SH-SY5Y (cell line): ENCODE measurements at regions not wholly inside any gene's neighbourhood (a gene's known extent, or its start where the extent isn't known, plus 50 kb on each side); places are given as distances from the start of the nearest gene placed in this dataset.

ENCODE experiments used
- GATA2 ChIP-seq: IDR thresholded peaks from 2 replicates; pipeline ENCODE4 v1.6.1; 2011; ENCODE audit warnings: mild to moderate bottlenecking, low read depth, low read length
- GATA3 ChIP-seq: IDR thresholded peaks from 2 replicates; pipeline ENCODE4 v1.6.1; 2011; ENCODE audit warnings: low read depth, mild to moderate bottlenecking, low read length, moderate library complexity

DNA sequence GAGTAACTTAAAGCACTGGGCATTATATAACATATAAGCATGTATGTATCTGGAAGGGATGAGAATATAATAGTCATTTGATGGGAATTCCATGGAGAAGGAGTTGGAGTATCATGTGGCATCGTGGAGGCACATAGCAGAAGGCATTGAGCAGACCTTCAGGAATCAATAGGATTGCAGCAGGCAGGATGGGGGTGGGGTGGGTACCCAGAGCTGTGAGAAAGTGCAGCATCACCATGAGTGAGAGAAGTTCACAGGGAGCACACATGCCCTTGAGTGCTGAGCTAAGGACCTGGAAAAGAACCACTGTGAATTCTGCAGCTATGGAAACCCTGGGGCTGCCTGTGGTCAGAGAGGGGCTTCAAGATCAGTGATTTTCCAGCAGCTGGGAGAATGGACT lies 57.3 kb downstream of the MED10 start:
- no peak for TF ChIP-seq GATA2
- no peak for TF ChIP-seq GATA3

- TF ChIP-seq GATA3 (no peak), GATA2 (no peak)
Observed at GRCh38 chr5:6319116-6319515, 59.2 kb downstream of the MED10 start.

DNA sequence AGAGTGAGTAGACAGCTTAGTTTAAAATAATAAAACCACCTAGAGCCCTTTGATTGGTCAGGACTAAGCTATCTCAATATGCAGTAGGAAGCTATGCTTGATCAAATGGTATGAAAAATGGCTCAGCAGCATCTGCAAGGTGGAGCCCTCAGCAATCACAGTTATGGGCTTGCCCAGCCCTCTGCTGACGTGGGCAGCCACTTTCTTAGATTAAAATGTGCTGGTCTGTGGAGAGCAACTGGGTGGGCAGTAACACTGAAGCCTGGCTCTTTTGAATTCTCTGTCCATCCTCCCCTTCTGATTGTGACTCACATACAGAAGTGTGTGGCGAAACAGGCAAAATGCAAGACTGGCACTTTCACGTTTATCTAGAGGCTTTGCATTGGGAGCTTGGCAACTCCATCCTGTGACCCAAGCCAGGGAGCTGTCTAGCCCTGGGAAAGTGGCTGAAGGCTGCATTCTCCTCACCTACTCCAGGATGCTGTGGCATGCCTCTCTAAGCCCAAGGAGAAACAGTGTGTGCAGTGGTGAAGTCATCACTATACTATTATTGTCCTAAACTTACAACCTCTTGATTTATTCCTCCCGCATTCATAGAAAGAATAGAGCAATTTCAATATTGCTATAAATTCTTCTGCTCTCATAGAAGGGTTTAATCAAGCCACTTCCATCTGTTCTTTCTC lies 61.1 kb downstream of the MED10 start:
- no peak for TF ChIP-seq GATA3
- TF ChIP-seq GATA2 = no peak

DNA sequence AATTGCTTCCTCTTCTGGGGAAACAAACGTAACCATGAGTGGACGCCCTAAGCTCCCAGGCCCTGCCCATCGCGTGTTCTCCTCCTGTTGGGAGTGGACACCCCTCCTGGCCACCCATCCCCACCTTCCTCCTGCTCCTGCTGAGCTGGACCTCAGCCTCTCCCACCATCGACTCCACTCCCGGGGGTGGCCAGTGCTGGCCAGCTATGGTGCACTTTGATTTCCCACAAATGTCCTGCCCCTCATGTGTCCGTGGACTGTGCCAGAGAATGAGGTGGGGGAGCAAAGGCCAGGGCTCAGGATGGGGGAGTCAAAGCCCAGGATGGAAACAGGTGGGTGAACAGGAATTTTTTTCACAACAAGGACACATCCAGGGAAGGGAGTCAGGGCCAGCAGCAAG lies 62.8 kb downstream of the MED10 start:
- no peak for TF ChIP-seq GATA3
- no peak for TF ChIP-seq GATA2

DNA sequence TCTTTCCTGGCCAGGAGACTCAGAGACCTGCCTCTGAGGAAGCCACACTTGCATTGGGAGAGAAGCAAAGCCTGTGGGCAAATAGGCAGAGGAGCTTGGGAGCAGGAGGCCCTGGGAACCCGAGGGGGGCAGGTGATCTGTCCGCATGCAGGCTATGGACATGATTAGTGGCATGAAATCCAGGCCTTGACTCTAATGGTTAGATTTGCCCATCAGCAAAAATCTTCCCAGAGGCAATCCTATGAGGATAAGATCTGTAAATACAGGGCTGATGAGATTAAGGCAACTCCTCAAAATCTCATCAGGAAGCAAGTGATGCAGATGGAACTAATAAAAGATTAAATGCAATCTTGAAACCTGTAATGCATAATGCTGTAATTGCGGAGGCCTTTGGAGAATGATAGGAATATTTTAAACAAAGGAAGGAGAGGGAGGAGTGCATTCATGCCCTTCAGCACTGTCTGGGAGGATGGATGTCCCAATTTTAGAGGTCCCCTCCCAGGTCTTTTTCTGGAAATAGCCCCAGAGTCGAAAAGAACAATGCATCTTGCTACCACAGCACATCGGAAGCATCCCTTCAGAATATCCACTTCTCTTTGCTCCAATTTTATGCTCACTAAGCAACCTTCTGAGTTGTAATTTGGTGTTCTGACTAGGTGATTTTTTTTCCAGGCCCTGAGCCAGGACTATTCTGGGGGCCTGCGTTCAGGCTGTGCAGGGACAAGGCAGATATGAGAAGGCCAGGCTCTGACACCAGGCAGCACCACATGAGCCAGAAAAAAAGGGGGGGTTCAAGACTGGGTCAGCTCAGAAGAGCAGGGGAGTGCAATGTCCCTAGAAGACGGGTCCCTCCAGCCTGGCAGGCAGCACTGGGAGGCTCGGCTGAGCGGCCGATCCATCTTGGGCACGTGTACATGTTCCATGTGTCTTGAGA lies 66.5 kb downstream of the MED10 start:
- TF ChIP-seq GATA3 = peak; percentile 93
- TF ChIP-seq GATA2 = peak; percentile 92

GRCh38 chr5:6309949-6310348 lies 68.4 kb downstream of the MED10 start:
- TF ChIP-seq GATA3 (no peak), GATA2 (no peak)

DNA sequence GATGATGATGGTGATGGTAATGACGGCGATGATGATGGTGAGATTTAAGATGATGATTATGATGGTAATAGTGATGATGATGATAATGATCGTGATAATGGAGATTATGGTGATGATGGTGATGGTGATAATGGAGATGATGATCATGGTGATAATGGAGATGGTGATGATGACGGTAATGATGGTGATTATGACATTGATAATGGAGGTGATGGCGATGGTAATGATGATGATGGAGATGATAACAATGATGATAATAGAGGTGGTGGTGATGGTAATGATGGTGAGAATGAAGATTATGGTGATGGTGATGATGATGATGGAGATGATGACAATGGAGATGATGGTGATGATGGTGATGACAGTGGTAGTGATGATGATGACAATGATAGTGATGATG lies 69.7 kb downstream of the MED10 start:
- no peak for TF ChIP-seq GATA3
- no peak for TF ChIP-seq GATA2

DNA sequence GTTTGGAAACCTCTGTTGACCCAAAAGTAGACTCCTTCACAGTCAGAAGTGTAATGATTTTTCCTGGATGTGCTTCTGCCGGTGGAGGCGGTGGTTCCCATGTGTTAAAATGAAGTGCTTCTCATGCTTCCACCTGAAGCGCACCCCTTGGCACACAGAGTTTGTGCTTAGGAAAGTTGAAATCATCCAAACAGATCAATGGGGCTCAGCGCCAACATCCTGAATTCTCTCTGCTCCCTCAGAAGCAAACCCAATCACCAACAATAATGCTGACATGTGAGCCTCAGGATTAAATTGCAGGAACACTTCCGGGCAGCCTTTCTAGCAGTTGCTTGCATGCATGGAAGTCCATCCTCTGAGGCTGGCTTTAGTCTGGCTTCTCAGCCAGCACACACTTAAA lies 71.0 kb downstream of the MED10 start:
- TF ChIP-seq GATA3 = no peak
- TF ChIP-seq GATA2 = no peak

DNA sequence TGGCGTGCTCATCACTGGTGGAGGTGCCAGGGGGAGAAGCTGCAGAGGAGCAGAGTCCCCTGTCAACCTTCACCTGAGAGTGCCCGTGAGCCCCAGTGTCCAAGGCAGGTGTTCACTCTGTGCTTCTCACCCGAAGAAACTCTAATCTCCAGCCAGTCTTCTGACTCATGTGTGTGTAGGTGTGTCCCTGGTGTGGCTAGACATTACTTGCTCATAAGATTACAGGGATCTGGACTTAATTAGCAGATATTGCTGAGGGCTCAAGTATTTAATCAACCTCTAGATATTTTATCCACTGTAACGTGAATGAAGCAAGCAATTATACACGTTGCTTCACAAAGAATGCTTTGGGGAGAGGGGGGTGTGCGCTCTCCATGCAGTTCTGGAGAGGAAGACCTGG lies 72.5 kb downstream of the MED10 start:
- no peak for TF ChIP-seq GATA3
- TF ChIP-seq GATA2 = no peak

DNA sequence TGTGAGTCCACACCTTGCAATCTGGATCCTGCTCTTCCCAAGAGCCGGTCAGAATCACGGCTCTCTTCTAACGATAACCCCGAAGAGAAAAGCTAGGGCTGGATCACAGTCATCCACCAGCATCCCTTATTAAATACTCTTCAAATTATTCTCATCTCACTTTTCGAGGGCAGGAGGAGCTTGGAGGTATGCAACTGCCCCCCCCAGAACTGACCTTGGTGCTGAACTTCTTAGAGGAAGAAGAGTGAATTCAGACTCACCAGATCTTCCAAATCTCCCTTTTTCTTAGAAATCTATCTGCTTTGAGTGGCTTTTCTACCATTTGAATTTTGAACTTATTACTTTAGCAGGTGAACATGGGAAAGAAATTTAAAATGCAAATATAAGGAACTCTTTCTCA lies 75.7 kb downstream of the MED10 start:
- no peak for TF ChIP-seq GATA2

DNA sequence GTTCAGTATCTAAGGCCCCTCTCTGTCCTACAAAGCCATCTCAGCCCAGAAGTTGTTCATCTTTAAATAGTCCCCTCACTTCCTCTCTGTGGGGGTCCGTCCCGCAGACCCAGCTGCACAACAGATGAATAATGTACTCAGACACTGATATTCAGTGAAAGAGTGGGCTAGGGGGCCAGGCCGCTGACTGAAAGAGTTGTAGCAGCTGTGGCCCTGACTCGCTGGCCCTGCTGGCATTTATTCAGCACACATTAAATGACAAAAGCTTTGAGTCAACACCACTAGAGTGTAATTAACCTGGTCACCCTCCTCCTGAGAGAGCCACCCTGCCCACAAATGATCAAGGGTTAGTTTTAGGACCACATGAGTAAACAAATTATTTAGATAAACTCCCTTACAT lies 76.3 kb downstream of the MED10 start:
- TF ChIP-seq GATA3 = no peak
- TF ChIP-seq GATA2 = no peak

GRCh38 chr5:6296524-6296923 lies 81.8 kb downstream of the MED10 start:
- TF ChIP-seq GATA3 (no peak), GATA2 (no peak)

DNA sequence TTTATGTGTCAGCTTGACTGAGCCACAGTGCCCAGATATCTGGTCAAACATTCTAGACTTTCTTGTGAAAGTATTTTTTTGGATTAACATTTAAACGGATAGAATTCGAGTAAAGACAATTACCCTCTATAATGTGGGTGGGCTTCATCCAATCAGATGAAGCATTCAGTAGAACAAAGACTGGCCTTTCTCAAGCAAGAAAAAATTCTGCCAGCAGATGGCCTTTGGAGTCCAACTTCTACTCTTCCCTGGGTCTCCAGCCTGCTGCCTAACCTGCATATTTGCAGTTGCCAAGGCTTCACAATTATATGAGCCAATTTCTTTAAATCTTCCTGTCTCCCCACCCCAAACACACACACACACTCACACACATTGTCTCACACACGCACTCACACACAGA lies 86.4 kb downstream of the MED10 start:
- TF ChIP-seq GATA3 = no peak
- no peak for TF ChIP-seq GATA2

- TF ChIP-seq GATA2 = no peak
- no peak for TF ChIP-seq GATA3
Observed at GRCh38 chr5:6289239-6289638, 89.1 kb downstream of the MED10 start.

- TF ChIP-seq GATA3 = no peak
Observed at GRCh38 chr5:6287176-6287575, 91.2 kb downstream of the MED10 start.
